ENCODE measurements at regions not wholly inside any gene's neighbourhood (a gene's known extent, or its start where the extent isn't known, plus 50 kb on each side); places are given as distances from the start of the nearest gene placed in this dataset.
A peak's percentile ranks its signal among the peaks of the same experiment; 100 is the strongest.

DNA sequence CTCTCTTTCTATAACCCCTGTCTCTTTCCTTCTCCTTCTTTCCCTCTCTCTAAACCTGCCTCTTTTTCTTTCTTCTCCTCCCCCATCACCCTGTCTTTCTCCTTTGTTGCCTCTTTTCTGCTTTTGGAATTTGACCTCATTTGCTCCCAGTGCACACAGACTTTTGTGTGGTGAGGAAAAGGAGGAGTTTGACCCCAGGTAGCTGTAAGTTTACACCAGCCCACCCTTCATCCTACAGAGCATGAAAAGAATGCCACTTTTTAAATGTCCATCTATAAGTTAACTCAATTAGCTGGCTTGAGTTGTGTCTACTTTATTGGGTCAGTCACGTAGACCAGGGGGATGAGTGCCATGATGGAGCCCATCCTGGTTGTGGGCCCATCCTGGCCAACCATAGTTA, 146.8 kb upstream of the SLC38A2 start:
- in situ Hi-C loops (cut with MboI; ENCODE audit: low pct_unique_long_range_greater_than_20kb, low sequenced_read_pairs, unreplicated experiment), result no loop called here
- TF ChIP-seq, protein P1, sequence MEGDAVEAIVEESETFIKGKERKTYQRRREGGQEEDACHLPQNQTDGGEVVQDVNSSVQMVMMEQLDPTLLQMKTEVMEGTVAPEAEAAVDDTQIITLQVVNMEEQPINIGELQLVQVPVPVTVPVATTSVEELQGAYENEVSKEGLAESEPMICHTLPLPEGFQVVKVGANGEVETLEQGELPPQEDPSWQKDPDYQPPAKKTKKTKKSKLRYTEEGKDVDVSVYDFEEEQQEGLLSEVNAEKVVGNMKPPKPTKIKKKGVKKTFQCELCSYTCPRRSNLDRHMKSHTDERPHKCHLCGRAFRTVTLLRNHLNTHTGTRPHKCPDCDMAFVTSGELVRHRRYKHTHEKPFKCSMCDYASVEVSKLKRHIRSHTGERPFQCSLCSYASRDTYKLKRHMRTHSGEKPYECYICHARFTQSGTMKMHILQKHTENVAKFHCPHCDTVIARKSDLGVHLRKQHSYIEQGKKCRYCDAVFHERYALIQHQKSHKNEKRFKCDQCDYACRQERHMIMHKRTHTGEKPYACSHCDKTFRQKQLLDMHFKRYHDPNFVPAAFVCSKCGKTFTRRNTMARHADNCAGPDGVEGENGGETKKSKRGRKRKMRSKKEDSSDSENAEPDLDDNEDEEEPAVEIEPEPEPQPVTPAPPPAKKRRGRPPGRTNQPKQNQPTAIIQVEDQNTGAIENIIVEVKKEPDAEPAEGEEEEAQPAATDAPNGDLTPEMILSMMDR (IDR thresholded peaks at IDR 0.05; ENCODE audit: extremely low read depth, insufficient read depth, missing control alignments), result no peak
- no peak for DNase-seq (ENCODE audit: low spot score)

- TF ChIP-seq, protein P1 (IDR thresholded peaks at IDR 0.05; ENCODE audit: extremely low read depth, insufficient read depth, missing control alignments), result no peak
- in situ Hi-C loops (cut with MboI; ENCODE audit: low pct_unique_long_range_greater_than_20kb, low sequenced_read_pairs, unreplicated experiment), result no loop called here
- DNase-seq (ENCODE audit: low spot score), result no peak
Measured at GRCh38 chr12:46518729-46519128, 146.2 kb upstream of the SLC38A2 start.

GRCh38 chr12:46518169-46518568, 145.6 kb upstream of the SLC38A2 start:
- in situ Hi-C loops (cut with MboI; ENCODE audit: low pct_unique_long_range_greater_than_20kb, low sequenced_read_pairs, unreplicated experiment), result no loop called here
- DNase-seq (ENCODE audit: low spot score), result no peak
- TF ChIP-seq, protein P1 (IDR thresholded peaks at IDR 0.05; ENCODE audit: extremely low read depth, insufficient read depth, missing control alignments), result no peak

GRCh38 chr12:46517579-46517962, 145.0 kb upstream of the SLC38A2 start:
- TF ChIP-seq, protein P1 (IDR thresholded peaks at IDR 0.05; ENCODE audit: extremely low read depth, insufficient read depth, missing control alignments), result peak; percentile 41
- no peak for DNase-seq (ENCODE audit: low spot score)
- in situ Hi-C loops (cut with MboI; ENCODE audit: low pct_unique_long_range_greater_than_20kb, low sequenced_read_pairs, unreplicated experiment), result no loop called here

DNA sequence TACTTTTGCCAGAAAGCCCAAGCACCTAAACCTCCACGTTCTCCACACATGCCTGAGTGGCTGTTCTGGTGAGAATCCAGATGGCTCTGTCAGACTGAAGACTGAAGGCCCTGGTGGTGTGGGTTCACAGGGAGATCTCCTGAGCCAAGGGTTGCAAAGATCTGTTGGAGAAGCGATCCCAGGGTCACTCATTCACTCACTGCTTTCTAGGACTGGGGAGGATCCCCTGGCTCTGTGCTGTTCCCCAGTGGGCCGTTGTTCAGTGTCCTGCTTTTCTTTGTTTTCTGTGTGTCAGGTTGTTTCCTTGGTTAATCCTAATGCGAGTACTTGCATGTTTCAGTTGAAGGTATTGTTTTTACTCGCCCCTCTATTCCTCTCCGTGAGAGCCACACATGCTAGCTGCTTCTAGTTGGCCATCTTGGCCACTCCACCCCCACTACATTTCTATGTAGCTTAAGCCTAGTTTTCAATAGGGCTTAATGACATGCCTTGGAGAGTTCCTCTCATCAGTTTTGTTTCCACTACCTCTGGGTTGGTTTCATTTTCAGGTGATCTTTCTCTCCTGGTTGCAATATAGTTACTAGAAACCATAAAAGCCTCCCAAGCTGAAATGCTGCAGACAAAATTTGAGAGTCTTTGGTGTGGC, 144.5 kb upstream of the SLC38A2 start:
- TF ChIP-seq, protein P1 (IDR thresholded peaks at IDR 0.05; ENCODE audit: extremely low read depth, insufficient read depth, missing control alignments), result no peak
- in situ Hi-C loops (cut with MboI; ENCODE audit: low pct_unique_long_range_greater_than_20kb, low sequenced_read_pairs, unreplicated experiment), result no loop called here
- DNase-seq (ENCODE audit: low spot score), result peak; percentile 61

- TF ChIP-seq, protein P1 (IDR thresholded peaks at IDR 0.05; ENCODE audit: extremely low read depth, insufficient read depth, missing control alignments), result no peak
- DNase-seq (ENCODE audit: low spot score), result no peak
- in situ Hi-C loops (cut with MboI; ENCODE audit: low pct_unique_long_range_greater_than_20kb, low sequenced_read_pairs, unreplicated experiment), result no loop called here
Measured at GRCh38 chr12:46516238-46516932, 143.8 kb upstream of the SLC38A2 start.

All from GM13977 (cell line).